Panc1 (cell line): ENCODE measurements at regions not wholly inside any gene's neighbourhood (a gene's known extent, or its start where the extent isn't known, plus 50 kb on each side); places are given as distances from the start of the nearest gene placed in this dataset.

ENCODE experiments used
- ATAC-seq: fragments of 200-7000 bp; cut with Tn5 transposase; 2 replicates; pipeline ENCODE4 v1.9.1; 2020; ENCODE audit warnings: mild to moderate bottlenecking, moderate library complexity
- BruUV-seq: library from RNA; stranded (reverse); fragments of 400-500 nt; replicated peaks from 2 replicates; lab custom pipeline; 2021; lab: Mats Ljungman, UMichigan
- CTCF ChIA-PET: fragments of 300-600 bp; sonication (Branson Sonifier 250); formaldehyde crosslinking; loops from one replicate; lab custom pipeline; 2022; ENCODE audit warnings: antibody characterized with exemption; lab: Charles Lee
- POLR2A ChIA-PET: fragments of 300-600 bp; sonication (Branson Sonifier 250); formaldehyde crosslinking; loops from one replicate; lab custom pipeline; 2022; ENCODE audit warnings: antibody characterized with exemption; lab: Charles Lee
- DNase-seq: peaks from one replicate; pipeline ENCODE4 v3.0.0-alpha.2; 2010; ENCODE audit warnings: low read depth, low spot score
- H3K27ac ChIP-seq: 2 replicates; pipeline ENCODE4 v1.5.1; 2011; ENCODE audit warnings: mild to moderate bottlenecking, low read length, inconsistent platforms
- H3K27me3 ChIP-seq: fragments of 200-500 bp; sonication (Bioruptor generic); 2 replicates; pipeline ENCODE4 v1.6.0; 2014; ENCODE audit warnings: low read length, inconsistent platforms; ENCODE audit not compliant: control insufficient read depth, insufficient read depth
- H3K36me3 ChIP-seq: fragments of 200-500 bp; sonication (Bioruptor generic); 2 replicates; pipeline ENCODE4 v1.5.1; 2014; ENCODE audit warnings: inconsistent platforms, mild to moderate bottlenecking, low read length, moderate library complexity; ENCODE audit not compliant: control insufficient read depth, insufficient read depth
- H3K4me1 ChIP-seq: 2 replicates; pipeline ENCODE4 v1.5.1; 2011; ENCODE audit warnings: inconsistent platforms, mild to moderate bottlenecking, low read length, moderate library complexity; ENCODE audit not compliant: control insufficient read depth, insufficient read depth
- H3K4me3 ChIP-seq, 2 experiments: 2 replicates each; pipeline ENCODE4 v1.5.1; 2011 to 2012; ENCODE audit warnings: low read depth in 2 of 2, low read length in 2 of 2, mild to moderate bottlenecking in 2 of 2, inconsistent platforms in 1 of 2, moderate library complexity in 1 of 2
- H3K9me3 ChIP-seq: fragments of 200-500 bp; sonication (Bioruptor generic); 2 replicates; pipeline ENCODE4 v1.5.1; 2014; ENCODE audit warnings: low read depth, mild to moderate bottlenecking, inconsistent platforms, low read length, moderate library complexity; ENCODE audit not compliant: control insufficient read depth, insufficient read depth
- CTCF ChIP-seq: fragments of 450-650 bp; IDR thresholded peaks from 2 replicates; pipeline ENCODE4 v1.5.1; 2017; ENCODE audit warnings: mild to moderate bottlenecking
- POLR2AphosphoS5 ChIP-seq: IDR thresholded peaks from 2 replicates; pipeline ENCODE4 v1.6.1; 2012; ENCODE audit warnings: mild to moderate bottlenecking, low read depth, low read length, moderate library complexity
- REST ChIP-seq, 2 experiments: IDR thresholded peaks; 2 replicates each; pipeline ENCODE4 v1.6.1; 2011 to 2012; ENCODE audit warnings: low read depth in 2 of 2, control low read depth in 1 of 2, low read length in 1 of 2, mild to moderate bottlenecking in 1 of 2, moderate library complexity in 1 of 2; ENCODE audit not compliant: insufficient read depth in 1 of 2
- SIN3A ChIP-seq: IDR thresholded peaks from 2 replicates; pipeline ENCODE4 v1.6.1; 2012; ENCODE audit warnings: low read depth, mild to moderate bottlenecking, low read length, moderate library complexity, borderline replicate concordance; ENCODE audit not compliant: insufficient read depth
- TCF7L2 ChIP-seq: IDR thresholded peaks from 2 replicates; pipeline ENCODE4 v1.6.1; 2011; ENCODE audit warnings: mild to moderate bottlenecking, low read depth, low read length, inconsistent platforms
- in situ Hi-C: cut with HindIII; loops from 2 replicates; pipeline ENCODE4 v1.10.0; 2016; ENCODE audit warnings: low sequenced_read_pairs, low pct_unique_long_range_greater_than_20kb
- intact Hi-C: fragments of 100-400 bp; cut with micrococcal nuclease; formaldehyde crosslinking; loops from one replicate; pipeline ENCODE4 v1.10.0; 2022; ENCODE audit not compliant: unreplicated experiment

GRCh38 chr6:101302593-101302992 is 90.9 kb upstream of the GRIK2 start:
- ATAC-seq = no peak
- ChIA-PET POLR2A (no interaction called here), CTCF (no interaction called here)
- no peak for TF ChIP-seq CTCF
- TF ChIP-seq TCF7L2 = no peak
- no peak for TF ChIP-seq POLR2AphosphoS5
- TF ChIP-seq REST (IDR thresholded peaks at IDR 0.05; ENCODE audit: insufficient read depth in 1 of 2, low read depth in 2 of 2, low read length in 1 of 2) = no peak
- TF ChIP-seq SIN3A = no peak
- intact Hi-C loops = no loop called here
- Histone ChIP-seq H3K4me1 (no peaks in the 10 kb centered on the region), H3K36me3 (no peaks in the 10 kb centered on the region), H3K27ac (no peak overlapping the region), H3K9me3 (peaks cover 5% of the 10 kb centered on the region; the same call in 1 of the 2 replicates), H3K4me3 (no peak overlapping the region), H3K27me3 (no peaks in the 10 kb centered on the region)
- no TSS peak for BruUV-seq
- DNase-seq = no peak
- in situ Hi-C loops = no loop called here

- H3K36me3 ChIP-seq = no peaks in the 10 kb centered on the region
- intact Hi-C loops = no loop called here
These were observed 90.0 kb upstream of the GRIK2 start for GRCh38 chr6:101303495-101303894.

More at GRCh38 chr6:101303495-101303894, 90.0 kb upstream of the GRIK2 start:
- TF ChIP-seq SIN3A (no peak), REST (IDR thresholded peaks at IDR 0.05; ENCODE audit: insufficient read depth in 1 of 2, low read depth in 2 of 2, low read length in 1 of 2) (no peak), POLR2AphosphoS5 (no peak), TCF7L2 (no peak)
- in situ Hi-C loops = no loop called here
- ChIA-PET CTCF (no interaction called here), POLR2A (no interaction called here)
- H3K9me3 ChIP-seq = peaks cover 5% of the 10 kb centered on the region; the same call in 1 of the 2 replicates
- no peaks in the 10 kb centered on the region for H3K27me3 ChIP-seq
- no peak overlapping the region for H3K4me3 ChIP-seq
- BruUV-seq = no TSS peak
- ATAC-seq (no peak), DNase-seq (no peak)
- no peaks in the 10 kb centered on the region for H3K4me1 ChIP-seq
- no peak overlapping the region for H3K27ac ChIP-seq
